Hippocampal formation (tissue), 2 donors: ENCODE measurements at regions not wholly inside any gene's neighbourhood (a gene's known extent, or its start where the extent isn't known, plus 50 kb on each side); places are given as distances from the start of the nearest gene placed in this dataset.

Experiments
- DNase-seq, 2 donors: peaks; one replicate each; lab custom pipeline; 2025; lab: John Stamatoyannopoulos, UW

DNA sequence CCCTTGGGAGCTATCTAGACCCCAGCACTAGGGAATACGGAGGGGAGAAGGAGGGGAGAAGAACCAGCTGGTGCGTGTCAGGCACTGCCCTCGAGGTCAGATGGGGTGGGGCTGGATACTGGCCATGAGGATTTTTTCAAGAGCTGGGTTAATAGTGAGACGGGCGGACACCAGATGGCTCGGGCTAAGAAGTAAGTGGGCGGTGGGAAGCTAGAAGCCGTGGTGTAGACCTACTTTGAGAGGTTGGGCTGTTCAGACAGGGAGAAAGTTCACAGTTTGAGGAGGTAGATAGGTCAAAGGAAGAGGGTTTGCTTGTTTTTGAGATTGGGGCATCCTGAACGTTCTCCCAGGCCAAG is 303.8 kb downstream of the SEC14L1 start:
- DNase-seq = no peak

DNA sequence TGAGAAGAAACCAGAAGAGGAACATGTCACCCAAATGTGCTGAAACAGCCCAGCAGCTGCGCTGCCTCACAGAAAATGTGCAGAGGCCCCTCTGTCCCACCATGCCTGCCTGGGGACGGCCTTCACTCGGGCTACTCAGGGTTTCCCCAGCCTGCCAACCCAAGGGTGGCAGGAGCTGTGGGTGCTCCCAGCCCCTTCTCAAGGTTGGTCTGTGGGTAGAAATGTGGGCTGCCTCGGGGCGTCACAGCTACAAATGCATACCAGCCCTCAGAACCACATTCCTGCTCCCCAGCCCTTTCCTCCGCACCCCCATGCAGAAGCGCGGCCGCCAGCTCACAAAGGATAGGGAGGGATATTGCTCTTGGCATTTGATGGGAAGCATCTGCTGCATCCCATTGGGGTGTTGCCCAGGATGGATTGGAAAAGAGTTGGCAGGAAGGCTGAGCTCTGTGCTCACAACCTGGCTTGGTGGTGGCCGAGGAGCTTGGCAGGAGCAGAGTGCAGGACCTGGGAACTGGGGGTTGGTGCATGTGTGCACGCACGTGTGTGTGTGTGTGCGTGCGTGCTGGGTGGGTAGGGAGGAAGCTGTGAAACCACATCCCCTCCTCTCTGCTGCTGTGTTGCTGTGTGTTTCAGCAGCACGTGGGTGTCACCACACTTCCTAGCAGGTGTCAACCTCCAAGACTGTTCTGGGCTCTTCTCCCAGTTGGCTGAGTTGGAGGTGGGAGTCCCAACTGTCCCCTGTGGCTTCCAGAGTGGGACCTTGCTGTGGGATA is 304.4 kb downstream of the SEC14L1 start:
- peak in 1 of 2 donors; percentile 33 for DNase-seq

DNA sequence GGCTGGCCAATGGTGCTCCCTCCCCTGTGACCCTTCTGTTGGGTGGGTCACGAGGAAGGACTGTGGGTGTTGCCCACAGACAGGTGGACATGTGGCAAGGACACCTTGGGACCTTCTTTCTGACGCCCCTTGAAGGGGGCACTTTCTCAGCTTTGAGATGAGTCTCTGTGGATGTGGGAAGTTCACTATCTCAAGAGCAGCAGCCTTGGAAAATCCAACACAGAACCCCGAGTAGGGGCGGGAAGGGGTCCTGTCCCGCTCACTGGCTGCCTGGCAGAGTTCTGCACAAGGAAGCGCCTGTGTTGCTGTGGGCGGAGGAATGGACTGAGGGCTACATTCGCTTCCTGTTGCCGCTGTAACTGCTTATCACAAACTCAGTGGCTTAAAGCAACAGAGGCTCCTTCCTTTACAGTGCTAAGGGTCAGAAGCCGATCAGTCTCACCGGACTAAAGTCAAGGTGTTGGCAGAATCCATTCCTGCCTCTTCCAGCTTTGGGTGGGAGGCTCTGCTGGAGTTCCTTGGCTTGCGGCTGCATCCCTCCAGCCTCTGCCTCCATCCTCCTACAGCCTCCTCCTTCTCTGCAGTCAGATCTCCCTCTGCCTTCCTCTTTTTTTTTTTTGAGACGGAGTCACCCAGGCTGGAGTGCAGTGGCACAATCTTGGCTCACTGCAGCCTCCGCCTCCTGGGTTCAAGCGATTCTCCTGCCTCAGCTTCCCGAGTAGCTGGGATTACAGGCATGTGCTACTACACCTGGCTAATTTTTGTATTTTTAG is 305.2 kb downstream of the SEC14L1 start:
- no peak for DNase-seq

DNA sequence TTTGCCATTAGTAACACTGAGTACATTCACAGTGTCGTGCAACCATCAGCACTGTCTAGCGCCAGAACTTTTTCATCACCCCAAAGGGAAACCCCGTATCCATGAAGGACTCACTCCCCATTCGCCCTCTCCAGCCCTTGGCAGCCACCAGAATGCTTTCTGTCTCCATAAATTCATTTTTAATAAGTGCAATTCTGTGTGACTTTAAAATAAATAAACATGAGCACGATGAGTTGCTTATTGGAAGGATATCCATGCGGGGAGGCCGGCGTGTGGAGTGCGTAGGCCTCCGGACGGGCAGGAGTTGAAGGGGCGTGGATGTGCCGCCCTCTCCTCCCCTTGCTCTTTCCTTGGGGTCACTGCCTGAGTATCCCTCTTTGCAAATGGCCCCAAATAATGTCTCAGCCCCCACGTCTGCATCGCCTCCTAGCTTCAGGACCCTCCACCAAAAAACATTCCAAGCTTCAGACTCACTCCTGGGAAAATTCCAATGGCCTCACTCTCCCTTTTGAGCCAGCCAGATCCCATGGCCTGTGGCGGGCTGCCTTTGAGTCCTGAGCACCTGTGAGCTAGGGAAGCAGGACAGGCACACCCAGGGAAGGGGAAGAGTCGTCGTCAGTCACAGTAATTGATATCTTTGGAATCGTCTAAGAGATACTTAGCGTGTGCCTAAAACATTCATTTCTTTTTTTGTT is 306.3 kb downstream of the SEC14L1 start:
- no peak for DNase-seq

DNA sequence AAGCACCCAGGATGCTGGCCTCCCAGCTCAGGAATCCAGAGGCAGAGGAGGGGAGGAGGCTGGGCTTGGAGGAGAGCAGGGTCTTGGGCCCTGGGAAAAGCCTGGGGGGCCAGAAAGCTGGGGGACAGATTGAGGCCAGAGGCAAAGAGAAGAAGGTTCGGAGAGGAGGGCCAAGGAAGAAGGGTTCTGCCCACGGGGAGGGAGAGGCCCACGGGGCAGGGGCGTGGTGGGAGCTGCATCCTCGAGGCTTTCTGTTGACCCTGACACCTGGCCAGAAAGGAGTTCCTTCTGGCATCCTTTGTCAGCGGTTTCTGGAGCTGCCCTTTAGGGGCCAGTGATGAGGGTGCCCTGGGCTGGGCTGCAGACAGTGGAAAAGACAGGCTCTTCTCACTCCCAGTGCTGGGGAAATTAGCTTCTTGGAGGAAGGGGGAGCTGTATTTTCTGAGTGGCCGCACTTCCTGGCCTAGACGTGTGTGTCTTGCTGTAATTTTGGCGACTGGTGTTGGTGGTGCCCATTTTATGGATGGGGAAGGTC is 308.7 kb downstream of the SEC14L1 start:
- no peak for DNase-seq

DNA sequence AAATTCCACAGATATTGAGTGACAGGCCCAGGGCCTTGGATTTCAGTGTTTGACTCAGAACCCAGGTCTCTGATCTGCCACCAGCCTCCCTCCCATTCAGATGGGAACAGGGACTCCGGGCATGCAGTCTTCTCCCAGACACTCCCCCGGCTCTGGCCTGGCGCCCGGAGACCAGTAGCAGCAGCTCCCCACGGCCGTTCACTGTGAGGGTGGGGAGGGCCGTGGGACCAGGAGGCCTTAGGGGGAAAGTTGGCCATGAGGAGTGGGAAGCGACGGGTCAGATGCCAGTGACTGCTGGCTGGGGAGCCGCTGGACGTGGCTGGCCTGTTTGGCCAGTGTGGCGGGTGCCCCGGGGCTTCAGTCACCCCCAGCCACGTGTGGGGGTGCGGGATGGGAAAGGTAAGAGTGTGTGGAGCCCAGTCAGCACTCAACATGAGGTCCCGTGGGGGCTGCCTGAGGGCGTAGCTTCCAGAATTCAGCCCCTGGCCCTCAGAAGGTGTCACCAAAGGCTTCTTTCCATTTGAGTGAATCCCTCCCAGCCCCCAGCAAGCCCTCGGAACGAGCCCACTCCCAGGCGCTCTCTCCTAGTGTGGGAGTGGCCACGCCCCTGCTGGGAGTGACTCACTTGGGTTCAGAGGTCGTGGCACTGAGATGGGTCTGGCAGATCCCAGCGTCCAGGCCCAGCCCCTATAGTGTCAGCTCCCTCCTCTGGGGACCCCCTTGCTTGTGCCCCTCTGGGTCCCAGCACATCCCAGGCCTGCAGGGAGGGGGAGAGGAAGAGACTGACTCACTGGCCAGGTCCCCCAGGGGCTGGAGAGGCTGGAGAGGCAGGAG is 309.4 kb downstream of the SEC14L1 start:
- DNase-seq = peak; percentile 46 to 69

DNA sequence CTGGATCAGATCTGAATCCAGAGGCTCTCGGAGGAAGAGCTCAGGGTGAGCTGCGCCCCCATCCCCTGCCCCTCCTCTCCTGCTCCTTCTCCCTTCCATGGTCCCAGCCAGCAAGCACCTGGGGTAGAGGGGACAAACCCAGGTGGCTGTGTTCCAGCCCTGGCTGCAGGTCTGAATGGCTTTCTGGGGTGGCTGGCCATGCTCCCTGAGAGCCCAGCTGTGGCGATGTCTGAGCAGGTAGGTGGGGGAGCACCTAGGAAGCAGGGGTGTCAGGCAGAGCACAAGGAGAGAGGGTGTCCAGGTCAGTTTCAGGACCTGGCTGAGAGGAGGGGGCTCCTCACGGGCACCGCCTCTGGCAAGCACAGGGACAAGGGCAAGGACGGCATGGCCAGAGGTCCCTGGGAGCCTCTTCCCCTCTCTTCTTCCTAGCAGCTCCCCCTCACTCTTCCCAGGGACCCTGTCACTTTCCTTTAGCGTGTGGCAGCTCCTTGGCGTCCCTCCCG is 310.0 kb downstream of the SEC14L1 start:
- DNase-seq = peak in 1 of 2 donors; percentile 50

DNA sequence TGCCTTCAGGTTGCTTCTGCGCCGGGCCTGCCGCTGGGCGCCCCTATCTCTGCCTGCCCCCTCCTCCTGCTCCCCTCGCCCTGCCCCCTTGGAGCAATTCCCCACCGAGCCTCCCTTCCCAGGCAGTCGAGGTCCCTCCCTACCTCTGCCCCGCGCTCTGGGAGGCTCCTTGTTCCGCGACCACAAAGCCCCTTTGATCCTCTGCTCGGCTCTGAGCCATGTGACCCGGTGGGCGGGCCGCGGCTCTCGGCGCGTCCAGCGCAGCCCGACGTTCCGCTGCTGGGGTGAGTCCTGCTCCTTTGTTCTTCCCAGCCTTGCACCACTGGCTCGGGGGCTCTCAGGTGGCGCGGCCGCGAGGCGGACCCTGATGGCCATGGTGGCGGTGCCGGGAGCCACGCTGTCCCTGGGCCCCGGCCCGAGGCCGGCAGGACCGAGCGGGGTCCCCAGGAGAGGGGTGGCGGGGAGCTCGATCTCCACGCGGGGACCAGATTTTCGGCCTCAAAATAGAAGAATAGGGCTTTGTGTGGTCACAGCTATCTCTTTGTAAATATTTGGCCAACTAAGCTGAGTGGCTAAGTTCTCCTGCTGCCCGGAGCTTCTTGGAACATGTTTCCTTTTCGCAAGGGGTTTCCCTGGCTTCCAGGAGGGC is 310.6 kb downstream of the SEC14L1 start:
- peak; percentile 81 to 95 for DNase-seq

DNA sequence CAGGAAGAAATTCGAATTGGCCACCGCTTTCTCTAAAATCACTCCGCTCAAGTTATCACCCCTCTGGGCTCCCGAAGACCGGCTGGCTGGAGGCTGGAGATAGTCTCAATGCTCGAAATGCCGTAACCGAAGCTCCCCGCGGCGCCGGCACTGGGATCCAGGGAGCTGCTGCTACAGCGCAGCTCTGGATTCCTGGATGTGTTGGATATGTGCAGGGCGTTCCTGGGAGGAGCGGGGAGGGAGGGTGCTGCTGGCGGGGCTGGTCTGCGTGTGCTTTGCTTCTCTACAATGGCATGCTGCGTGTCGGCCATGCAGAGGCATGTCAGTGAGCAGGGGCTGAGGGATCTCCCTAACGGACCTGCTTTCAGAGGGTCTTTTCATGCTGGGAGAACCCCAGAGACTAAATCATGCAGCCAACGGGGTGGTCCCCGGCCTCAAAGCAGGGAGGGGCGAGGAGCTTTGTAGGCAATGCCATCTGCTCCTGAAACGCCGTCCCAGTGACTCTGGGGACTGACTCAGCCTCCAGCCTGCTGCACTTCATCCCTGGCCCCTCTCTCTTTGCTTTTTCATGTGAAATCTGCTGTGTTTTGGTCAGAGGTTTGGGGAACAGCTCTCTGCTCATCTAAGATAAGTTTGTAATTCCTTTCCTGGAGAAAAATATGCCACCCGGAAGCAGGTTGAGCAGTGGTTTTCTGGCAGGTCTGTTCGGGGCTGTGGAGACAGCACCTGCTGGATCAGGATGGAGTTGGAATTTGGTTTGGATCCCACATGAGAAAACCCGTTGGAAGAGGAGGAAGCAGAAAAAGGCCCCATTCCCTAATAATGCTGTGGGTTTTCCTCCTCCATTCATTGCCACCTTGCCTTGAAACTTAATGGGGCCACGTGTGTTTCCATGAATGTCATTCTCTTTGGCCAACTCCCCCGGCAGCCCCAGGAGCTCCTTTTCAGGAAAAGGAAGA is 311.4 kb downstream of the SEC14L1 start:
- peak; percentile 80 to 81 for DNase-seq

DNA sequence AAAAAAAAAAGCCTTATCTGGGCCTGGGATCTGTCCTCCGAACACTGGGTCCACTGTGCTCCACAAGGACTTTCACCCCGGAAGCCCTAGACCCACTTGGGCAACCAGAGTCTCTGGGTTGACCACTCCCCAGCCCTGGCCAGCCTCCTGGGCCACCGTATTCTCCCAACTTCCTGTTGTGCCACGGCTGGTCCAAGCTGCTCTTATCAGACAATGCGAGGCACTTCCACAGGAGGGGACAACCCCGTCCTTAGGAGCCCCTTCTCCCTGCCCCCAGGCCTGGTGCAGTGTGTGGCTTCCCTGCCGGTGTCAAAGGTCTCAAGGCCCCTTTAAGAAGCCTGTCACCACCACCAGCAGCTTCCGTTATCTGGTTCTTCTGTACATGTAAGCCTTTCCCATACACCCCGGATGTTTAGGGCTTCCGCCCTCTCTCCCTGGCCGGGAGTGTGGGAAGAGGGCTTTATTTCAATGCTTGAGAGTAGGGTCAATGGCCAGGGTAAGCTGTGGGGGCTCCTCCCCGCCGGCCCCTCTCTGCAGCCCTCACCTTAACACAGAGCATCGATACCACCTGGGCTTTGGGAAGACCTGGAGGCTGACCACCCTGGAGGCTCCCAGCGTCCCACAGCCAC is 313.0 kb downstream of the SEC14L1 start:
- no peak for DNase-seq

DNA sequence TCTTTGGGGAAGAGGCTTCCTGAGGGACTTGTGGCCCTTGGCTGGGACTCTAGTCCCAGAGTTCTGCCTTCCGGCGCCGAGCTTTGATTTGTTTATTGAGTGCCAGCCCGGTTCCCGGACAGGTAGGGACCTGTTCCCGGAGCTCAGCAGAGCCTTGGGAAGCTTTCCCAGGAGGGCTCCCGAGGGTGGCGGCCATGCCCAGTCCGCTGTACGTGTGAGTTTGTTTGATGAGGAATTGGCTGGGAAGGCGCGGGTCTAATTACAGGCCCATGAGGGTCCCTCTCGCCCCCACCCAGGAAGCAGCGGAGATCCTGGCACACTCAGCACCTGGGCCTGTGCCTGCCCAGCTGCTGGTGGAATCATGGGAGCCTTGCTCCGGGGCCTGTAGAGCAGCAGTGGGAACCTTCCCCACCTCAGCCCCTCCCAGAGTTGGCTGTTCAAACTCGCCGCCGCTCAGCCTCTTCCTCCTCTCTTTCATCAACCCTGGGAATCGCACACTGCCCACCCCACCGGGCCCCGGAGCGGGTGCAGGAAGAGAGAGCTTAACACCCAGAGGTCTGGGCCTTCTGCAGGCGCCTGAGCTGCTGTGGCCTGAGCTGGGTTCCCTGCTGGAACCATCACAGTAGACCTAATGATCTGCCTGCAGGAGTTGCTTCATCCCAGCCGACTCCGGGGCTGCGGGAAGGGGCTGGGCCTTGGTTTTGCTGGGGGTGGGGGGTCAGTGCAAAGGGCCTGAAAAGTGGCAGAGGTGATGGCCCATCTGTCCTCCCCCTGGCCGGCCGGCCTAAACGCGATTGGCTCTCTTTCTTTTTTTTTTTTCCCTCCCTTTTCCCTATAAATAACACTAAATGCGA is 313.7 kb downstream of the SEC14L1 start:
- no peak for DNase-seq

DNA sequence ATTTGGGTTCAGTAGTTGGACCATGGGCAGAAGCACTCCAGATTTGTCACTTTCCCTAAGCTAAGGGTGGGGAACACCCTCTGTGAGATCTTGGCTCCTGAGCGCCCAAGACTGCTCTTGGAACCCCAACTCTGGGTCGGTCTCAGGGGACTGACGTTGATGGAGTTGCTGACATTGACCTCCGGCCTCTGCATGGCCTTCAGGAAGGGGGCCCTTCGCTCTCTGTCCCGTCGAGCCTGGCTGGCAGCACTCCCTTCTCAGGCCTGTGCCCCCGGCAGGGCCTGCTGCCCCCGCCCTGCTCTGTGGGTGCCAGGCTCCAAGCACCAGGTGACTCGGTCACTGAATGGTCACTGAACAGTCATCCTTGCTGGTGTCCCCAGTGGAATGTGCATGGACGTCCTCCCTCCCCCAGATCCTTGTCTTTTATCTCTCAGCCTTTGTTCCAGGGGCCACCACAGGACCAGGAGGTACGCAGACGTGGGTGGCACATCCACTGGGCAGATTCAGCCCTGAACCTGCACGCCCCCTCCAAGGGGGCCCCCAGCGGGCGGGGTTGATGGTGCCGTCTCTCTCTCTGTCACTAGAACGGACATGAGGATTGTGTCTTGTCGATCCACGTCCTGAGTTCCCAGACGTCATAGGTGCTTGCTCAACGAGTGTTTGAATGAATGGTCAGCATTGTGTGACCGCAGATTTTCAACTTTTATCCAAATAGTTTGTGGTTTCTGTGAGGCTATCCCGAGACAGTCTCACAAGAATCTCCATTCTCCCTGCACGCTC is 314.5 kb downstream of the SEC14L1 start:
- DNase-seq = no peak

DNA sequence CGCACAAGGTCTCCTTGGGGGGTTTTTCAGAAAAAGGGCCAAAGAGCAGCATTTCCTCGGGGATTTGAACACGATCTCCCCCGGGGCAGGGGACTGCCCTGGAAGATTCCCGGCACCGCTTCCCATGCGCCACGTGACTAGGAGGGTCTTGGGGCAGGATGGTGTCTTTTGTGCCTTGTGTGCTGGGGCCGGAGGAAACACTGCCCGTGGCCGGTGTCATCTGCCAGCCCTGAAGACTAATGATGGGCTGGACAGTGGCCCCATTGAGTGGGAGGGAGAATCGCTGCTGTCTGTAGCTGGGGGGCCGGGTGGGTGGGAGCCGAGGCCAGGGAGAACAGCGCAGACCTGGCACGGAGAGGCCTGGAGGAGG is 315.1 kb downstream of the SEC14L1 start:
- DNase-seq = no peak

DNA sequence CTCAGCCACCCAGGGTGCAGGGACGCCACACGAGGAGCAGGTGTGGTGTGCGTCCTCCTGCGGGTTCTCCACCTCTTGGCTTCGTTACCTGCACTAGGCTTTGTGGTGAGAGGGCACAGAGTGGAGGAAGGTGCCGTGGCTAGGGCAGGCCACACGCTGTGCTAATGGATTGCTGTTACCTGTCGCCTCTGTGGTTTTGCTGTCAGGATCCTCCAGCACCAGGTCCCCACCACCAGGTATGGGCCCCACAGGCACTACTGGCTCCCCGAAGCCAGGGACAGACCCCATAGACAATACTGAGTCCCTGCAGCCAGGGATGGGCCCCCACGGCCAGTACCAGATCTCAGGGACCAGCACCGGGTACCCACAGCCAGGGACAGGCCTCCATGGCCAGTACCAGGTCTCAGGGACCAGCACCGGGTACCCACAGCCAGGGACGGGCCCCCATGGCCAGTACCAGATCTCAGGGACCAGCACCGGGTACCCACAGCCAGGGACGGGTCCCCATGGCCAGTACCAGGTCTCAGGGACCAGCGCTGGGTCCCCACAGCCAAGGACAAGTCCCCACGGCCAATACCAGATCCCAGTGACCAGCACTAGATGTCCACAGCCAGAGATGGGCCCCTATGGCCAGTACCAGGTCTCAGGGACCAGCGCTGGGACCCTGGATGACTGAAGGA is 315.6 kb downstream of the SEC14L1 start:
- no peak for DNase-seq

DNA sequence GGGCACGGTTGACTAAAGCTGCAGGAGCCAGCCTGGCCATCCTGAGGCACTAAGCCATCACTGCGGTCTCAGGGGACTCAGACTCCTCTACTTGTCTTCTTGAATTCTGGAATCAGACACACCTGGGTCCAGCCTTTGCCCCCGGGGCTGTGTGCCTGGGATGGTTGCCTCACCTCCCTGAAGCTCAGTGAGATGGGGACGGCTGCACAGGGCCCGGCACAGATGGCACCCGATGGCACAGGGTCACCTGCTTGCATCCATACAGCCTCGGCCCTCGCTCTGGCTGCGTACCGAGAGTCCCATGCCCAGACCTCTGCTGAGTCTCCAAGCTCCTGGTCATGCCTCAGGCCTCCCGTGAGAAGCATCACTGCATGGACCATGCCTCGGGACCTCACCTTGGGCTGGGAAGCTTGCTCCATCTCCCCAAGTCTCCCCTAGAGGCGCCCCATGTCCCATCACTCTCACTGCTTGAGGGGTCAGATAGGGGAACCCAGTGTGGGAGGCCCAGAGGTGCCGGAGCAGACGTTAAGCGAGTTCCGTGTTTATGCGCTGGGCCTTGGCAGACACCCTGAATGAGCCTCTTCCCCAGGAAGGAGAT is 316.3 kb downstream of the SEC14L1 start:
- no peak for DNase-seq

DNA sequence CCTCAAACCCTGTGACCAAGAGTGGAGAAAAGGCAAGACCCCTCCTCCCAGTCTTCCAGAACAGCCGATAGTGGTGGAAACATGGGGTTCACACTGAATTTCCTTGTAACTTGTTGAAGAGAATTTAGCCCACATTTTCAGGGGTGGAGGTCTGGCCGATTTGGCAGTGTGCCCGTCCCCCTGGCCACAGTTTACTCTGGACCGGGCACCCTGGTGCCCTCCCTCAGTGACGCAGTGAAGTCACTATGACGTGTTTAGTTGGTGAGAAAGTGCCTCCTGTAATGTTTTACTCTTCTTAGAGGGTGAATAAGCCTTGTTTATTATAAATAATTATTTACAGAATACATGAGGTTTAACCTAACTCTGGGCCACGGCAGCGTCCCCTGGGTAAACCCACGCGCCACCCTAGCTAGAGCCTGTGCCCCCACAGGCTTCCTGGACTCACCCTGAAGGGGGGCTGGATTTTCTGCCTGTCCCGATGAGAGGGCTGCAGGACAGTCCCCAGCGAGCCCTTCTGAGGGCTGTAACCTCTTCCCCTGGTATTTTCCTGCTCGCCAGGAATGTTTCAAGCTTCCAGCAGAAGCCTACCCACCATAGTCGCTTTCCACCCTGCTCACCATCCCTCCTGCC is 316.9 kb downstream of the SEC14L1 start:
- no peak for DNase-seq
